ENCODE measurements at regions not wholly inside any gene's neighbourhood (a gene's known extent, or its start where the extent isn't known, plus 50 kb on each side); places are given as distances from the start of the nearest gene placed in this dataset.
A peak's percentile ranks its signal among the peaks of the same experiment; 100 is the strongest.
"Not testable (repeated sequence)": the region's sequence is repeated elsewhere in the genome, so short reads cannot be mapped to it uniquely, and the experiment has no call there.

DNA sequence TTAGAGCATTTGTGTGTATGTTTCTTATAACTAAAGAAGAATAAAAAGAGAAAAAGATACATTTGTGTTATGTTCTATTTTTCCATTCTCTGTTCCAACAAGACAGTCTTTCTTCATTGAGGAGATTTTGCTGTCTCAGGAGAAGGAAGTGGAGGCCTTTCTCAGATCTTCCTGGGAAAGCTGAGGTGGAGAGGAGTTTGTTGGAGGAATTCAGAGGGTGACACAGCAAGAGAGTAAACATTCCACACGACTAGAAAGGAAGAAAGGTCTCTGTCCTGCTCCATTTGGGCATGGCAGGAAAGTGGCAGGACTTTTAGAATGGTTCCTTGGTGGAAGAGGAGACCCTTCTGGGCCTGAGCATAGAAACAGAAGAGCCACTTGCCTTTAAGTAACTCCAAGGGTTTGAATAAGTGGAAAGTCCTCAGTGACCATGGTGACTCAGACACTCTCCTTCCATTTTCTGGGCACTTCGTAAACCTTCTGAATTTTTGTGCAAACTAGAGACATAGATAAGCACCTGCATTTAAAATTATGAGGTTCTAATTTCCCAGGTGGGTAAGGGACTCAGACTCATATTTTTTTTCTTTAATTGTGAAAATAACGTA, 52.3 kb upstream of the COL5A2 start:
- DNase-seq (ENCODE audit: low spot score): no peak

GRCh38 chr2:189232759-189233406, 53.3 kb upstream of the COL5A2 start:
- no peak for DNase-seq (ENCODE audit: low spot score)

- DNase-seq (ENCODE audit: low spot score): no peak
Measured at GRCh38 chr2:189233527-189233926, 54.0 kb upstream of the COL5A2 start.

DNA sequence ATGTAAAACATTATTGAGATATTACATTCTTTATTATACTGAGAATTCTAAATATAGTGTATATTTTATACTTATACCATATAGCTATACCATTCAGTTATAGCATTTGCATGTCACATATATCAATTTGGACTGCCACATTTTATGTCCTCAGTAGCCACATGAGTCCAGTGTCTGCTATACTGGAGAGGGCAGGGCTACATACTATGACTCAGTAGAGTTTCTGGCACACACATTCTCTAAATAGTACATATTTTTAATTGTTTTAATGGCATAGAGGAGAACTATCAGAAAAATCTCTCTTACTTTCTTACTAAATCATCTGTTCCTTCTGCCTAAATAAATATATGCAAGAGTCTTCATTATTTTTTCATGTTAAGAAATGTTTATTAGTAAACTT, 55.4 kb upstream of the COL5A2 start:
- DNase-seq (ENCODE audit: low spot score): no peak

DNA sequence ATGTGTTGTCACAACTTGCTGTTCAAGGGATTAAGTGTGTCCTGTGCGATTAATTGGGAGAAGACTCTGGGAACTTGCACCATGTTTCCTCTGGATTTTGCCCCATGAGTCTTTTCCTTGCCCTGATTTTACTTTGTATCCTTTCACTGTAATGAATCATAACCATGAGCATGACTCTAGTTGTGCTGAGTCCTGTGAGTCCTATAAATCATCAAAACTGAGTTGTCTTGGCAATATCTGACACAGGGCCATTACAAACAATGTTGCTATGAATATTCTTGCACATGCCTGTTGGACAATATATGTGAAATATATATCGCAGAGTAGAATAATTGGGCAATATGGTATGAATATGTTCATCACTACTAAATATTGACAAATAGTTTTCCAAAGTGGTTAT, 56.5 kb upstream of the COL5A2 start:
- no peak for DNase-seq (ENCODE audit: low spot score)

DNA sequence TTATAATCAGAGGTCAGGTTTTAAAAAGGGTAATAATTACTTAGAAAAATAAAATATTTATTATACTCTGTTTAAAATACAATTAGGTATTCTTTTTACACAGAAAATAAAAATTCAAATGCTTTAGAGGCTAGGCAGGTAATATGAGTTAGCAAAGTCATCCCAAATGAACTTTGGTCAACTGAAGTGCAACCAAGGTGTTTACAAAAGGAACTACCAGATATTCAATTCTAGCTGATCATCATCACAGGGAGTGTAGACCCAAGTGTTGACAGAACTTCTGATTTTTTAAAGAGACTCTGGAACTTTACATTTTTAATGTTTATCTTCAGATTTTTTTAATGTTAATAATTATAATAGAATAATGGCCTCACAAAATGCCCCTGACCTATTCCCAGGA, 59.3 kb upstream of the COL5A2 start:
- no peak for DNase-seq (ENCODE audit: low spot score)

DNA sequence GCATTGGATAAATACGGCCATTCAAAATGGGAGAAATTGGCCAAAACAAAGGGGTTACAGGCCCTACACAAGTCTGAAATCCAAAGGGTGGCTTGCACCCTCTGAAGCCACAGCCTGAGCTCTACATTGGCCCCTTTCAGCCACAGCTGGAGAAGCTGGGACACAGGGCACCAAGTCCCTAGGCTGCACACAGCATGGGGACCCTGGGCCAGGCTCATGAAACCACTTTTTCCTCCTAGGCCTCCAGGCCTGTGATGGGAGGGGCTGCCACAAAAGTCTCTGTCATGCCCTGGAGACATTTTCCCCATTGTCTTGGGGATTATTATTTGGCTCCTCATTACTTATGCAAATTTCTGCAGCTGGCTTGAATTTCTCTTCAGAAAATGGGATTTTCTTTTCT, 64.3 kb upstream of the COL5A2 start:
- not testable (repeated sequence) for DNase-seq (ENCODE audit: low spot score)

DNA sequence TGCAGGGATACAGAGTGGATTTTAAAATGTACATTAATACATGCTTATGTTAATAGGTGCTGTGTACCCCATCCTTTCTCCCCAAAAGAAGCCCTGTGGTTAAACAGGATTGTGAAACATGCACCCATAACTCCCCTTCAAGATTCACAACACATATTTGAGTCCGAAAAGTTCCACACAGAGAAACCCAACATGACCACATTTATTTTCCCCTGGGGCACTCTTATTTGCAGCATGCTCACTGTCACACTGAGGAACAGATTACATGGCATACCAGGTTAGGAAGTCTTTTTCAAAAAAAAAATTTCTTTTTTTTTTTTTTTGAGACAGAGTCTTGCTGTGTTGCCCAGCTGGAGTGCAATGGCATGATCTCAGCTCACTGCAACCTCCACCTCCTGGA, 67.7 kb upstream of the COL5A2 start:
- DNase-seq (ENCODE audit: low spot score): no peak

- no peak for DNase-seq (ENCODE audit: low spot score)
Measured at GRCh38 chr2:189248141-189248540, 68.6 kb upstream of the COL5A2 start.

GRCh38 chr2:189249171-189249570, 69.6 kb upstream of the COL5A2 start:
- no peak for DNase-seq (ENCODE audit: low spot score)

- no peak for DNase-seq (ENCODE audit: low spot score)
Measured at GRCh38 chr2:189249901-189250300, 70.3 kb upstream of the COL5A2 start.

DNA sequence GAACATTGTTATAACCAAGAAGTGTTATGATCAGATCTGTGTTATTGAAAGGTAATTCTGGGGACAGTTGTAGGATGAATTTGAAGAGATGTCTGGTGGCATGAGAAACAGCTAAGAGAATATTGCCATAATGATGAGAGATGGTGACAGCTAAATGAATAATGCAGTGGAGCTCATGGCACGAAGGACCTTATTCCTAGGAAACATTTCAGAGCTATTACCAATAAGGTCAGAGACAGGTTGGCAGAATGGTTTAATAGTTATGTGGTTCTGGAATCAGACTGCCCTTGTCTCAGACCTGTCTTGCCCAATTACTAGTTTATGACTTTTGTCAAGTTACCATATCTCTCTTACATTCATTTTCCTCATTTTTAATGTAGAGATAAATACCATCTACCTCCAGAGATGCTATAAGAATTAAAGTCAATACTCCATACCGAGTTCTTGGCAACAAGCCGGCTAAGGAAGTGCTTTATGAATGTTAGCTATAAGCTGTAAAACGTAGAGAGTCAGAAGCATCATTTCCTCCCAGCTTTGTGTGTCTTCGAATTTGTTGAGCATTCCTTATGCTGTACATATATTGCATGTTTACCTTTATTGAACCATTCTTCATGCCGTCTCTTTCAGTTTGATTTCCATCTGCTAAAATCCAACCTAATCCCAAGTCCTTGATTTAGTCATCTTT, 73.6 kb upstream of the COL5A2 start:
- no peak for DNase-seq (ENCODE audit: low spot score)

DNA sequence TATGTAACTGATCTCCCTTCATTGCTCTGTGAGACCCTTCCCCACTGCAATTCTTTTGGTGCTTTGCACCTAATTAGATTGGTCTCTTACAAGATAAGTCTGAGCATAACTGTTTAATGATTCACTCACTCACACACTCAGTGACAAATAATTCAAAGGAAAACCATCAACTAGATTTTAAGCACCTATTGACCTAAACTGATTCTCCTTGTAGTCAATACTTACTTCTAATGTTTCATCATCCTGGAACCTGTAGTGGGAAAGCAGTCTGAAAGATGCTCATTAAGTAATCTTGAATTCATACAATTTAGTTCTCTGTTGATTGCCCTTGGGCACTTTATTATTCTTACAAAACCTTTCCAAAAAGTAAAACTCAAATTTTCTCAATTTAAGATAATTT, 74.3 kb upstream of the COL5A2 start:
- no peak for DNase-seq (ENCODE audit: low spot score)

- no peak for DNase-seq (ENCODE audit: low spot score)
Measured at GRCh38 chr2:189254268-189254883, 74.8 kb upstream of the COL5A2 start.

DNA sequence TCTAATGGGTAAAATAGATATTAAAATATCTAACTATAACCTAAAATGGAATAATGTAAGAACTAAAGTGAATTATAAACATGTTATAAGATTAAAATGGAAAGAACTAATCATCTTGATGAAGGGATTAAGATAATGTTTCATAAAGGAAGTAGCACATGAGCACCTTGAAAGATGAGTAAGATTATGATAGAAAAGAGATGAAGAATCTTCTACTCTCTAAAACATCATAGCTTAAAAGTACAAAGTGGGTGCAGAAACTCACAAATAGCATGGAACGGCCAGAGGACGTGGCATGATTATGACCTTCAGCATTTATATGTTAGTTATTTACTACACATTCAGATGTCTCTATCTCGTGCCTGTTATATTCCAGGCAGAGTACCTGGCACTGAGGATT, 76.2 kb upstream of the COL5A2 start:
- DNase-seq (ENCODE audit: low spot score): no peak

DNA sequence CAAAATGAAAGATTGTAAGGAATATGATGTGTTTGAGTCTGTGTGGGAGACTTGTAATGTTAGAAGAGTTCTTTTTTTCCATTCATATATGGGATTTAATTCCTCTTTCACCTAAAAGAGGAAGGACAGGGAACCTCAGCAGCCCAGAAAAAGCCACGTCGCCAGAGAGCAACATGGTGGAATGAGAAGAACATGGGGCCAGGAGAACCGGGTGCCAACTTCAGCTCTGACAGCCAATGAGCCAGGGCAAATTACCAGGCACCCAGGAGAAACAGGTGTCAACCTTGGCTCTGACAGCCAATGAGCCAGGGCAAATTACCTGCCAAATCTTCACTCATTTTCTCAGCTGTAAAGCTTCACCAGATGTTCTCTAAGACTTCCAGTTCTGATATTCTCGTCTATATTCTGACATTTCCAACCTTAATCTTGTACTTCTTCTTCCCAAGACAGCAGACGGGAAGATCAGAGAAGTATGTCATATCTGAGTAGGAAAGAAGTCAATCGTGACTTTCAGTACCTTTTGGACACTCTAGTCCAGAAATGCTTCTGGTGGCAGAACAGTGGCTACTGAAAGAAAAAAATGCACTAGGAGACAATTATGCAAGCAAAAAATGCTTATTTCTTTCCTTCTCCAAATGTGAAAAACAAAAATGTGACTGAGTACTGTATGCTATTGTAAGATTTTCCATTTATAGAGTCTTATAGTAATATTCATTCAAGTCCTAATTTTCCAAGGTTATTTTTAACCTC, 79.2 kb upstream of the COL5A2 start:
- no peak for DNase-seq (ENCODE audit: low spot score)

GRCh38 chr2:189260361-189260814, 80.8 kb upstream of the COL5A2 start:
- no peak for DNase-seq (ENCODE audit: low spot score)

GRCh38 chr2:189261431-189261841, 81.9 kb upstream of the COL5A2 start:
- DNase-seq (ENCODE audit: low spot score): peak; percentile 40

DNA sequence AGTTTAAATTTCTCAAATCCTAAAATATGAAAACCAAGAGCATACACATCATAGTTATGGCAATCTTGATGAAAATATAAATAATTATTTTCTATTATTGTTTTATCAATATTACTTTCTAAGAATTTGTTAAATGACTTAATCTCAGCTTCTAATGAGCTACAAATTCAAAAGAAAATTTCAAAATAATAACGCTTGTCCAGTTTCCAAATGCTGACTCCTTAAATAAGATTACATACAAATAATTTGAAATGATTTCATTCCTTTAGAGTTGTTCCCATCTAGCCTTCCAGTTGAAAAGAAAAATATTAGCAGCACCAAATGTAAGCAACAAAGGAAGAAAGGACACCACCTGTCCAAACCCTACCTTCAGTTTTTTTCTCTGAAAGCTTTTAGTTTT, 82.4 kb upstream of the COL5A2 start:
- DNase-seq (ENCODE audit: low spot score): no peak

DNA sequence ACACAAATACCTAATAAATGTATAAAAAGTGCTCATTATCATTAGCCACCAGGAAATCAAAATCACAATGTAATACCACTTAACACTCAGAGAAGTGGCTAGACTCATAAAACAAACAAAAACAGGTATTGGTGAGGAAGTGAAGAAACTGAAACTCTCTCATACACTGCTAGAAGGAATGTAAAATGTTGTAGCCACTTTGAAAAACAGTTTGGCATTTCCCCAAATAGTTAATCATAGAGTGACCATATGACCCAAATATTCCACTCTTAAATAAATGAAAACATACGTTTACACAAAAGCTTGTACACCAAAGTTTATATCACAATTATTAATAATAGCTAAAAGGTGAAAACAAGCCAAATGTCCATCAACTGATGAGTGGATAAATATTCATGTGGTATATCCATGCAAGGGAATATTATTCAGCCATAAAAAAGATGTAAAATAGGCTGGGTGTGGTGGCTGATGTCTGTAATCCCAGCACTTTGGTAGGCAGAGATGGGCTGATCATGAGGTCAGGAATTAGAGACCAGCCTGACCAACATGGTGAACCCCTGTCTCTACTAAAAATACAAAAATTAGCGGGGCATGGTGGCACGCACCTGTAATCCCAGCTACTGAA, 86.2 kb upstream of the COL5A2 start:
- no peak for DNase-seq (ENCODE audit: low spot score)

DNA sequence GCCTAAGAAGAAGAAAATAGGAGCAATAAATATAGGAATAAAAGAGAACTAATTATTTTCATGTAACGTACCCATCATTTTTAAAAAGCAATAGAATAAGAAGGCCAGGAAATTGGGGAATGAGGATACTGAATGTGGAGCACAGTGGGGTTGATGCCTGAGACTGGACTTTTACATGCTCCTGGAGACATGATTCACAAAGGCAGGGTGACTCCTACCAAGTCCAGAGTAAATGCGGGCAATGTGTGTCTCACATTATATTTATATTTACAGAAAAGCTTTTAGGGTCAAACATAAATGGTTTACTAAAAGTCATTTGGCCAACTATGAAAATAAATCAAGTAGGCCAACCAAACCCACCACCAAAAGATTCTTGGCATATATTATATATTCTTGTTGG, 87.9 kb upstream of the COL5A2 start:
- DNase-seq (ENCODE audit: low spot score): no peak

Measured in kidney capillary endothelial cell (primary cell).